Karpas-422 (cell line): ENCODE measurements at regions not wholly inside any gene's neighbourhood (a gene's known extent, or its start where the extent isn't known, plus 50 kb on each side); places are given as distances from the start of the nearest gene placed in this dataset.
"Not testable (repeated sequence)": the region's sequence is repeated elsewhere in the genome, so short reads cannot be mapped to it uniquely, and the experiment has no call there.

Source experiments
- DNase-seq: peaks from one replicate; pipeline ENCODE4 v3.0.0-alpha.2; 2015
- H2AFZ ChIP-seq: fragments of 200-600 bp; sonication (generic); 2 replicates; pipeline ENCODE4 v1.6.1; 2014; ENCODE audit warnings: antibody characterized with exemption, low read length, mixed read lengths
- H3K27ac ChIP-seq: fragments of 200-600 bp; sonication (generic); 2 replicates; pipeline ENCODE4 v1.5.1; 2014; ENCODE audit warnings: mild to moderate bottlenecking, low read length, moderate library complexity
- H3K27me3 ChIP-seq: fragments of 200-600 bp; sonication (generic); 2 replicates; pipeline ENCODE4 v1.6.1; 2014; ENCODE audit warnings: low read length, mixed read lengths
- H3K36me3 ChIP-seq: fragments of 200-600 bp; sonication (generic); 2 replicates; pipeline ENCODE4 v1.6.1; 2014; ENCODE audit warnings: low read length, mixed read lengths; ENCODE audit not compliant: insufficient read depth
- H3K4me1 ChIP-seq: fragments of 200-600 bp; sonication (generic); 2 replicates; pipeline ENCODE4 v1.6.1; 2014; ENCODE audit warnings: mild to moderate bottlenecking, low read length, mixed read lengths
- H3K4me2 ChIP-seq: fragments of 200-600 bp; sonication (generic); 2 replicates; pipeline ENCODE4 v1.6.1; 2014; ENCODE audit warnings: low read length, low read depth, mild to moderate bottlenecking; ENCODE audit not compliant: poor library complexity, severe bottlenecking
- H3K4me3 ChIP-seq: fragments of 200-600 bp; sonication (generic); 2 replicates; pipeline ENCODE4 v1.5.1; 2014; ENCODE audit warnings: mild to moderate bottlenecking, antibody characterized with exemption, low read length, mixed read lengths
- H3K79me2 ChIP-seq: fragments of 200-600 bp; sonication (generic); 2 replicates; pipeline ENCODE4 v1.6.1; 2014; ENCODE audit warnings: mild to moderate bottlenecking, low read length, mixed read lengths
- H3K9ac ChIP-seq: fragments of 200-600 bp; sonication (generic); 2 replicates; pipeline ENCODE4 v1.6.0; 2014; ENCODE audit warnings: low read length
- H3K9me2 ChIP-seq: fragments of 200-600 bp; sonication (generic), shearing (Covaris generic); replicated peaks from 2 replicates; pipeline ENCODE4 v1.6.0; 2014; ENCODE audit warnings: mild to moderate bottlenecking, low read length, moderate library complexity; ENCODE audit not compliant: insufficient read depth
- H3K9me3 ChIP-seq: fragments of 300-700, 200-600 bp; sonication (generic); 2 replicates; pipeline ENCODE4 v1.6.1; 2014; ENCODE audit warnings: low read length, mixed read lengths
- H4K20me1 ChIP-seq: fragments of 200-600 bp; sonication (generic); 2 replicates; pipeline ENCODE4 v1.6.1; 2014; ENCODE audit warnings: mild to moderate bottlenecking, antibody characterized with exemption, low read length, low read depth; ENCODE audit not compliant: insufficient read depth

GRCh38 chr6:170147832-170148708, 142.8 kb downstream of the DLL1 start:
- Histone ChIP-seq H3K27me3 (no peaks in the 10 kb centered on the region), H3K9me3 (peaks cover 6% of the 10 kb centered on the region), H3K36me3 (no peaks in the 10 kb centered on the region), H3K4me2 (no peak overlapping the region), H4K20me1 (no peaks in the 10 kb centered on the region), H3K9ac (no peak overlapping the region), H3K4me1 (no peaks in the 10 kb centered on the region), H3K9me2 (no peaks in the 10 kb centered on the region), H3K27ac (no peak overlapping the region), H3K79me2 (no peaks in the 10 kb centered on the region), H3K4me3 (no peak overlapping the region), H2AFZ (no peak overlapping the region)
- DNase-seq, result no peak

GRCh38 chr6:170147056-170147787, 143.7 kb downstream of the DLL1 start:
- peaks cover 6% of the 10 kb centered on the region for H3K9me3 ChIP-seq
- H3K4me3 ChIP-seq, result no peak overlapping the region
- no peak overlapping the region for H3K4me2 ChIP-seq
- H3K27ac ChIP-seq, result no peak overlapping the region
- no peak for DNase-seq
- no peaks in the 10 kb centered on the region for H3K79me2 ChIP-seq
- no peak overlapping the region for H3K9ac ChIP-seq
- no peaks in the 10 kb centered on the region for H3K36me3 ChIP-seq
- H3K4me1 ChIP-seq, result no peaks in the 10 kb centered on the region
- no peak overlapping the region for H2AFZ ChIP-seq
- H3K27me3 ChIP-seq, result no peaks in the 10 kb centered on the region
- no peaks in the 10 kb centered on the region for H4K20me1 ChIP-seq
- no peaks in the 10 kb centered on the region for H3K9me2 ChIP-seq

DNA sequence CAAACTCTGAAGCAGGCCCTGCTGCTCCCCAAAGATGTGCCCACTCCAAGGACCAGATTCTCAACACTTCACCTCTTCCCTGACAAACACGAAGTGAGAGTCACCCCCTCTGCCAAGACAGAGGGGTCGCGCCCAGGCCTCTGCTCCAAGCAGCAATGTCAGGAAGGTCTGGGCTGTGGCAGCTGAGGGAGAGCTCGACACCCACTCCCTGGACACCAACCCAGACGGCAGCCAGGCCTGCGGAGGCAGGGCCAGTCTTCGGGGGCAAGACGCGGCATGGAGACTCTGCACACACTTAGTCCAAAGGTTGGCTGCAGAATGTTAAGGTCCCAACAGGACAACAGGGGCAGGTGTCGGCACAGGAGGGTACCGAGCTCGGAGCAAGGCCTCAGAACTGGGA, 144.2 kb downstream of the DLL1 start:
- H3K27ac ChIP-seq, result no peak overlapping the region
- no peaks in the 10 kb centered on the region for H3K4me1 ChIP-seq
- no peak for DNase-seq
- no peak overlapping the region for H3K9ac ChIP-seq
- H3K79me2 ChIP-seq, result no peaks in the 10 kb centered on the region
- H3K9me2 ChIP-seq, result no peaks in the 10 kb centered on the region
- H3K36me3 ChIP-seq, result no peaks in the 10 kb centered on the region
- H4K20me1 ChIP-seq, result no peaks in the 10 kb centered on the region
- H3K27me3 ChIP-seq, result no peaks in the 10 kb centered on the region
- H2AFZ ChIP-seq, result no peak overlapping the region
- no peak overlapping the region for H3K4me2 ChIP-seq
- H3K4me3 ChIP-seq, result no peak overlapping the region
- peaks cover 6% of the 10 kb centered on the region for H3K9me3 ChIP-seq

DNA sequence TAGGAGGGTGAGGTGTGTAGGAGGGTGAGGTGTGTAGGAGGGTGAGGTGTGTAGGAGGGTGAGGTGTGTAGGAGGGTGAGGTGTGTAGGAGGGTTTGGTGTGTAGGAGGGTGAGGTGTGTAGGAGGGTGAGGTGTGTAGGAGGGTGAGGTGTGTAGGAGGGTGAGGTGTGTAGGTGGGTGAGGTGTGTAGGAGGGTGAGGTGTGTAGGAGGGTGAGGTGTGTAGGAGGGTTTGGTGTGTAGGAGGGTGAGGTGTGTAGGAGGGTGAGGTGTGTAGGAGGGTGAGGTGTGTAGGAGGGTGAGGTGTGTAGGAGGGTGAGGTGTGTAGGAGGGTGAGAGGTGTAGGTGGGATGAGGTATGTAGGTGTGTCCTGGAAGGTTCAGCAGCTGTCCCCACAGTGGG, 144.7 kb downstream of the DLL1 start:
- not testable (repeated sequence) for H3K27ac ChIP-seq, H3K4me2 ChIP-seq, H3K4me1 ChIP-seq

GRCh38 chr6:170145716-170146115, 145.2 kb downstream of the DLL1 start:
- H3K4me1 ChIP-seq, H3K4me2 ChIP-seq, H3K36me3 ChIP-seq, H3K9me3 ChIP-seq, DNase-seq, H3K79me2 ChIP-seq, H3K9ac ChIP-seq, H3K9me2 ChIP-seq, H4K20me1 ChIP-seq, H2AFZ ChIP-seq, H3K27me3 ChIP-seq, H3K27ac ChIP-seq, H3K4me3 ChIP-seq: not testable (repeated sequence)

More for the DNA sequence above, 144.7 kb downstream of the DLL1 start:
- not testable (repeated sequence) for H3K36me3 ChIP-seq, H3K27me3 ChIP-seq, DNase-seq, H3K9ac ChIP-seq, H3K79me2 ChIP-seq, H3K9me3 ChIP-seq, H2AFZ ChIP-seq, H3K4me3 ChIP-seq, H3K9me2 ChIP-seq, H4K20me1 ChIP-seq

DNA sequence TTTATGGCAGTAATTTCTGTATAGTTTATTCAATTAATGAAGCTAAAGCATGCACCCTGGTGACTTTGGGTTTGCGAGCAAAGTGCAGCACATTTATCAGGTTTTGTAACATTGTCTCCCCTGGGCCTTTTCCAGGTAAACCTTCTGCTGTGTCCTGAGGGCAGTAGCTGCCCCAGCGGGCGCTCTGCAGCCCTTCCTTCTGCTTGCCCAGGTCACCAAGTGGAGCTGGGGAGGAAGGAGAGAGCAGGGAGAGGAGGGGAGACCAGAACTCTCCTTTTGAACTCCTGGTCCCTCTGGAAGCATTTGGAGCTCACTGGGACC, 145.6 kb downstream of the DLL1 start:
- H3K27ac ChIP-seq, result no peak overlapping the region
- no peak overlapping the region for H2AFZ ChIP-seq
- no peaks in the 10 kb centered on the region for H3K9me2 ChIP-seq
- no peaks in the 10 kb centered on the region for H3K27me3 ChIP-seq
- H3K4me2 ChIP-seq, result no peak overlapping the region
- no peak overlapping the region for H3K4me3 ChIP-seq
- no peaks in the 10 kb centered on the region for H3K4me1 ChIP-seq
- H3K79me2 ChIP-seq, result no peaks in the 10 kb centered on the region
- H3K36me3 ChIP-seq, result no peaks in the 10 kb centered on the region
- no peak overlapping the region for H3K9ac ChIP-seq
- H4K20me1 ChIP-seq, result no peaks in the 10 kb centered on the region
- no peak for DNase-seq
- H3K9me3 ChIP-seq, result peaks cover 6% of the 10 kb centered on the region

DNA sequence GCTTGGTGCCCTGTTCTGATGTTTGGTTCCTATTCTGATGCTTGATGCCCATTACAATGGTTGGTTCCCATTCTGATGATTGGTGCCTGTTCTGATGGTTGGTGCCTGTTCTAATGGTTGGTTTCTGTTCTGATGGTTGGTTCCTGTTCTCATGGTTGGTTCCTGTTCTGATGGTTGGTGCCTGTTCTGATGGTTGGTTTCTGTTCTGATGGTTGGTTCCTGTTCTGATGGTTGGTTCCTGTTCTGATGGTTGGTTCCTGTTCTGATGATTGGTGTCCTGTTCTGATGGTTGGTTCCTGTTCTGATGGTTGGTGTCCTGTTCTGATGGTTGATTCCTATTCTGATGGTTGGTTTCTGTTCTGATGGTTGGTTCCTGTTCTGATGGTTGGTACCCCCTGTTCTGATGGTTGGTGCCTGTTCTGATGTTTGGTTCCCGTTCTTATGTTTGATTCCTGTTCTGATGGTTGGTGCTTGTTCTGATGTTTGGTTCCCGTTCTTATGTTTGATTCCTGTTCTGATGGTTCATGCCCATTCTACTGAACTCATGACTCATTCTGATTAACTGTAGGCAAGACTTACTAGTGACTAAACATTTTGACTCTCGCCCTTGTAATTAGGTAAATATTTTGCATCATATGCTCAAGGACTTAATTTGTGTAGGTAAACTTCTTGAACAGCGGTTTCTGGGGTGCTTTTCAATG, 146.2 kb downstream of the DLL1 start:
- no peaks in the 10 kb centered on the region for H3K4me1 ChIP-seq
- no peaks in the 10 kb centered on the region for H4K20me1 ChIP-seq
- H3K4me2 ChIP-seq, result no peak overlapping the region
- H3K27ac ChIP-seq, result no peak overlapping the region
- no peaks in the 10 kb centered on the region for H3K9me2 ChIP-seq
- H3K9ac ChIP-seq, result no peak overlapping the region
- no peaks in the 10 kb centered on the region for H3K27me3 ChIP-seq
- no peak overlapping the region for H2AFZ ChIP-seq
- peaks cover 6% of the 10 kb centered on the region for H3K9me3 ChIP-seq
- H3K79me2 ChIP-seq, result no peaks in the 10 kb centered on the region
- no peak for DNase-seq
- H3K4me3 ChIP-seq, result no peak overlapping the region
- no peaks in the 10 kb centered on the region for H3K36me3 ChIP-seq

DNA sequence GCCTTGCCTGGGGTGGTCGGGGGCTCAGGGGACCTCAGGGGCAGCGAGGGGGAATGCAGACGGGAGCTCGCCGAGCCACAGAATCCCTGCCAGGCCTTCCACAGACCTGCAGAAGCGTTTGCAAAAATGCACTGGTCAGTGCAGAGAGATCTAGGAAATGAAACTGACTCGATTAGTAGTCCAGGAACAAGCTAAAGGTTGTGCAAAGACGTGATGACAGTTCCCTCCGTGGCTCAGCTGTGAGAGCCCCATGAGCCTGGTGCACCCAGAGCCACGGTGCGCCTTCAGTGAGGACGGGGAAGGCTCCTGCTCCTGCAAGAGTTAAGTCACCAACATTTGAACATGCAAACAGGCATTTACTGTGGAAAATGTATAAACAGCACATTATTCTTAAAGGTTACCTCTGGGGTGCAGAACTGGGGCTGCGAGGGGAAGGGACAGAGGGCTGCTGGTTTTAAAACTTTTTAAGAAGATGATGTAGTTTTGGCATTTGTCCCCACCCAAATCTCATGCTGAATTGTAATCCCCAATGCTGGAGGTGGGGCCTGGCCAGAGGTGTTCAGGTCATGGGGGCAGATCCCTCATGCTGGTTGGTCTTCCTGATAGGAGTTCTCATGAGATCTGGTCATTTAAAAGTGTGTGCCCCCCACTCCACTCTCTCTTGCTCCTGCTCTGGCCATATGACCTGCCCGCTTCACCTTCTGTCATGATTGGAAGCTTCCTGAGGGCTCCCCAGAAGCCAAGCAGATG, 147.3 kb downstream of the DLL1 start:
- no peaks in the 10 kb centered on the region for H4K20me1 ChIP-seq
- H3K4me2 ChIP-seq, result no peak overlapping the region
- peaks cover 6% of the 10 kb centered on the region for H3K9me3 ChIP-seq
- no peaks in the 10 kb centered on the region for H3K4me1 ChIP-seq
- H3K9ac ChIP-seq, result no peak overlapping the region
- H3K27ac ChIP-seq, result no peak overlapping the region
- no peak overlapping the region for H3K4me3 ChIP-seq
- H3K27me3 ChIP-seq, result no peaks in the 10 kb centered on the region
- no peak for DNase-seq
- H2AFZ ChIP-seq, result no peak overlapping the region
- H3K36me3 ChIP-seq, result no peaks in the 10 kb centered on the region
- H3K79me2 ChIP-seq, result no peaks in the 10 kb centered on the region
- no peaks in the 10 kb centered on the region for H3K9me2 ChIP-seq
